ENCODE measurements at regions not wholly inside any gene's neighbourhood (a gene's known extent, or its start where the extent isn't known, plus 50 kb on each side); places are given as distances from the start of the nearest gene placed in this dataset.

DNA sequence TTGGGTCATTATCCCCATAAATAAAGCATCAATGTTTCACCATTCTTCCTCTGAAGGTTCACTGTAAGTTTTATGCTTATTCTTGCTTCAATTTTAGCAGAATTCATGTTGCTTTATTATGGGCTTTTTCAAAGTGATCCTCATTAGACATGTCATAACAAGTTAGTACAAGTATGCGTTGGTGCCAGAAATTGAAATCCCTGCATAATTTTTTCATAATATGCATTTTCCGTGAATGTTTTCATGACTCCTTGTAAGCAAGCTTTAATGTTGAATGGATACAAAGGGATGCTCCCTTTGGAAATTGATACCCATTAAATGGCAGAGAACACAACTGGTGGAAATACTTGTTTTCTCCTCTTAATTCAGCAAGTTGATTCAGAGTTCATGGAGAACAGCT, 179.7 kb downstream of the ST6GAL2 start:
- TF ChIP-seq CTCF (conservative IDR thresholded peaks at IDR 0.05 in 1 of 2, IDR thresholded peaks at IDR 0.05 in 1 of 2; ENCODE audit: extremely low read depth in 1 of 2, insufficient read depth in 1 of 2, low read depth in 1 of 2, low read length in 2 of 2) (no peak), EZH2 (IDR thresholded peaks at IDR 0.05; ENCODE audit: borderline replicate concordance, low read length) (no peak)
